IMR-90 (cell line): ENCODE measurements at regions not wholly inside any gene's neighbourhood (a gene's known extent, or its start where the extent isn't known, plus 50 kb on each side); places are given as distances from the start of the nearest gene placed in this dataset.

Experiments used
- ATAC-seq: fragments of 200-7000 bp; cut with Tn5 transposase; 2 replicates; pipeline ENCODE4 v1.9.1; 2020; ENCODE audit warnings: low read depth, mild to moderate bottlenecking, moderate library complexity
- BruUV-seq: library from RNA; stranded (reverse); fragments of 400-500 nt; replicated peaks from 2 replicates; lab custom pipeline; 2021; lab: Mats Ljungman, UMichigan
- CTCF ChIA-PET: fragments of 300-600 bp; formaldehyde crosslinking; extraction: SDS; loops from one replicate; lab custom pipeline; 2021; ENCODE audit warnings: antibody characterized with exemption; lab: Yijun Ruan, JAX
- POLR2A ChIA-PET: fragments of 300-600 bp; sonication (Branson Sonifier 250); formaldehyde crosslinking; loops from one replicate; lab custom pipeline; 2022; ENCODE audit warnings: antibody characterized with exemption; ENCODE audit not compliant: unreplicated experiment; lab: Charles Lee
- DNase-seq: peaks from one replicate; pipeline ENCODE4 v3.0.0; 2013
- H2AFZ ChIP-seq: replicated peaks from 2 replicates; pipeline ENCODE3; 2013; ENCODE audit warnings: low read length, mild to moderate bottlenecking; ENCODE audit not compliant: poor library complexity
- H2AK5ac ChIP-seq: 2 replicates; pipeline ENCODE4 v1.6.1; 2013; ENCODE audit warnings: low read depth, low read length, inconsistent platforms
- H2AK9ac ChIP-seq: replicated peaks from 2 replicates; pipeline ENCODE3; 2013; ENCODE audit warnings: mild to moderate bottlenecking, low read depth, low read length, moderate library complexity; ENCODE audit not compliant: poor library complexity
- H2BK120ac ChIP-seq: 2 replicates; pipeline ENCODE4 v1.6.1; 2013; ENCODE audit warnings: low read depth, low read length, inconsistent platforms
- H2BK15ac ChIP-seq: 3 replicates; pipeline ENCODE4 v1.6.1; 2013; ENCODE audit warnings: low read depth, low read length, inconsistent platforms
- H2BK20ac ChIP-seq: 2 replicates; pipeline ENCODE4 v1.6.1; 2013; ENCODE audit warnings: low read depth, mild to moderate bottlenecking, inconsistent platforms, low read length, moderate library complexity
- H2BK5ac ChIP-seq: 2 replicates; pipeline ENCODE4 v1.6.1; 2013; ENCODE audit warnings: mild to moderate bottlenecking, low read depth, low read length, inconsistent platforms; ENCODE audit not compliant: poor library complexity, severe bottlenecking
- H3K14ac ChIP-seq: replicated peaks from 2 replicates; pipeline ENCODE4 v1.6.1; 2013; ENCODE audit warnings: low read depth, low read length, inconsistent platforms
- H3K18ac ChIP-seq: 2 replicates; pipeline ENCODE4 v1.6.1; 2013; ENCODE audit warnings: low read depth, low read length, control low read depth
- H3K23ac ChIP-seq: 2 replicates; pipeline ENCODE4 v1.6.1; 2013; ENCODE audit warnings: low read depth, low read length, inconsistent platforms
- H3K27ac ChIP-seq: 2 replicates; pipeline ENCODE4 v1.5.1; 2013; ENCODE audit warnings: mild to moderate bottlenecking, control low read depth, low read length; ENCODE audit not compliant: insufficient read depth
- H3K27me3 ChIP-seq: 2 replicates; pipeline ENCODE4 v1.6.1; 2013; ENCODE audit warnings: low read length; ENCODE audit not compliant: control insufficient read depth, insufficient read depth
- H3K36me3 ChIP-seq: 2 replicates; pipeline ENCODE4 v1.6.1; 2013; ENCODE audit warnings: low read length, mixed read lengths; ENCODE audit not compliant: control insufficient read depth, insufficient read depth
- H3K4ac ChIP-seq: 2 replicates; pipeline ENCODE4 v1.6.1; 2013; ENCODE audit warnings: low read depth, low read length, inconsistent platforms
- H3K4me1 ChIP-seq: 2 replicates; pipeline ENCODE4 v1.6.1; 2013; ENCODE audit warnings: low read length, mixed read lengths; ENCODE audit not compliant: control insufficient read depth, insufficient read depth
- H3K4me2 ChIP-seq: 2 replicates; pipeline ENCODE4 v1.6.1; 2013; ENCODE audit warnings: low read depth, mild to moderate bottlenecking, control low read depth, low read length, moderate library complexity
- H3K4me3 ChIP-seq: 2 replicates; pipeline ENCODE4 v1.5.1; 2013; ENCODE audit warnings: low read depth, mild to moderate bottlenecking, control low read depth, low read length, moderate library complexity; ENCODE audit not compliant: insufficient read depth
- H3K56ac ChIP-seq: 2 replicates; pipeline ENCODE4 v1.6.1; 2013; ENCODE audit warnings: low read length, inconsistent platforms; ENCODE audit not compliant: insufficient read depth; ENCODE audit errors: extremely low read depth
- H3K79me1 ChIP-seq, 2 experiments: 2 replicates each; pipeline ENCODE4 v1.6.1; 2013; ENCODE audit warnings: low read length in 2 of 2, inconsistent platforms in 1 of 2, low read depth in 1 of 2
- H3K9ac ChIP-seq: 2 replicates; pipeline ENCODE4 v1.6.1; 2013; ENCODE audit warnings: low read depth, low read length, control low read depth
- H3K9me1 ChIP-seq: 2 replicates; pipeline ENCODE4 v1.6.1; 2013; ENCODE audit warnings: low read length, inconsistent platforms; ENCODE audit not compliant: insufficient read depth
- H3K9me3 ChIP-seq: 2 replicates; pipeline ENCODE4 v1.6.1; 2013; ENCODE audit warnings: low read length; ENCODE audit not compliant: control insufficient read depth, insufficient read depth
- H4K20me1 ChIP-seq: 2 replicates; pipeline ENCODE4 v1.6.1; 2013; ENCODE audit warnings: low read length, inconsistent platforms; ENCODE audit not compliant: insufficient read depth
- H4K5ac ChIP-seq: 2 replicates; pipeline ENCODE4 v1.6.1; 2013; ENCODE audit warnings: mild to moderate bottlenecking, low read depth, low read length, control low read depth
- H4K8ac ChIP-seq, 2 experiments: 2 replicates each; pipeline ENCODE4 v1.6.1; 2013; ENCODE audit warnings: low read depth in 2 of 2, low read length in 2 of 2, control low read depth in 1 of 2, inconsistent platforms in 1 of 2
- H4K91ac ChIP-seq: 2 replicates; pipeline ENCODE4 v1.6.1; 2013; ENCODE audit warnings: low read depth, low read length, inconsistent platforms; ENCODE audit not compliant: insufficient read depth
- CEBPB ChIP-seq: IDR thresholded peaks from 2 replicates; pipeline ENCODE4 v1.6.1; 2012; ENCODE audit warnings: low read depth, low read length, improper control_type of control experiment
- MAZ ChIP-seq: IDR thresholded peaks from 2 replicates; pipeline ENCODE4 v1.6.1; 2012; ENCODE audit warnings: low read depth, mild to moderate bottlenecking, low read length, improper control_type of control experiment, moderate library complexity, borderline replicate concordance
- WGBS, 2 experiments: methylation state at CpG; one replicate each; pipeline versions ENCODE4 v1.1.5 to v1.1.7; 2013; ENCODE audit warnings: missing lambda C conversion rate in 2 of 2; ENCODE audit not compliant: insufficient read length in 1 of 2; ENCODE audit errors: extremely low coverage in 2 of 2; 5-methylcytosine and 5-hydroxymethylcytosine counted together
- dilution Hi-C: fragments of 300-500 bp; cut with HindIII; formaldehyde crosslinking; loops from one replicate; pipeline ENCODE4 v1.14.3; 2018; ENCODE audit warnings: low sequenced_read_pairs; ENCODE audit not compliant: unreplicated experiment
- in situ Hi-C: fragments of 300-500 bp; cut with MboI; formaldehyde crosslinking; loops from 3 replicates; pipeline ENCODE4 v1.14.3; 2019; ENCODE audit warnings: low sequenced_read_pairs, inconsistent platforms, mixed read lengths
- intact Hi-C: fragments of 100-400 bp; cut with micrococcal nuclease; formaldehyde crosslinking; loops from 2 replicates; pipeline ENCODE4 v1.10.0; 2022

- DNase-seq (peak; percentile 85), ATAC-seq (peak; percentile 68)
- in situ Hi-C loops (loop anchor here (25.0 kb wide), 1 partner anchor 106 kb away; no protein-coding TSS in a partner anchor), intact Hi-C loops (no loop called here), dilution Hi-C loops (no loop called here)
- Histone ChIP-seq H3K18ac (peak overlapping the region; percentile 50; the same call in 1 of the 2 replicates), H2BK120ac (peak overlapping the region; percentile 71; the same call in 1 of the 2 replicates), H3K36me3 (no peaks in the 10 kb centered on the region), H4K91ac (no peak overlapping the region), H3K56ac (no peak overlapping the region; the same call in 1 of the 2 replicates), H3K4me1 (peaks cover 19% of the 10 kb centered on the region; the same call in 1 of the 2 replicates), H3K4ac (peak overlapping the region; percentile 29; the same call in 1 of the 2 replicates), H2AK9ac (no peak overlapping the region), H3K14ac (no peak overlapping the region; the same call in 1 of the 2 replicates), H4K20me1 (no peaks in the 10 kb centered on the region), H3K9me3 (no peaks in the 10 kb centered on the region), H3K79me1 (peaks cover 0 to 10% of the 10 kb centered on the region in 2 experiments; a peak in 1 of 4 replicates), H2BK20ac (peak overlapping the region; percentile 74; the same call in 1 of the 2 replicates), H2BK5ac (peak overlapping the region; percentile 90), H3K27ac (no peak overlapping the region), H2BK15ac (no peak overlapping the region), H2AFZ (no peak overlapping the region), H2AK5ac (no peak overlapping the region), H3K4me2 (peak overlapping the region; percentile 67; the same call in 1 of the 2 replicates), H4K5ac (peak overlapping the region; percentile 22; the same call in 1 of the 2 replicates), H3K9me1 (peaks cover 11% of the 10 kb centered on the region), H3K4me3 (no peak overlapping the region), H4K8ac (peak overlapping the region in 1 of 2 experiments; percentile 22; a peak in 2 of 4 replicates), H3K23ac (peak overlapping the region; percentile 62; the same call in 1 of the 2 replicates), H3K9ac (no peak overlapping the region; the same call in 1 of the 2 replicates), H3K27me3 (no peaks in the 10 kb centered on the region)
- ChIA-PET CTCF (no interaction called here), POLR2A (no interaction called here)
- WGBS, 2 experiments, result no CpG with 5 or more reads among the region's 4 CpGs
- BruUV-seq, result no TSS peak
- peak; percentile 78 for TF ChIP-seq CEBPB
- no peak for TF ChIP-seq MAZ
Observed at GRCh38 chr9:21681641-21682040, 120.8 kb upstream of the MTAP start.
